8988T (cell line): ENCODE measurements at regions not wholly inside any gene's neighbourhood (a gene's known extent, or its start where the extent isn't known, plus 50 kb on each side); places are given as distances from the start of the nearest gene placed in this dataset.

Source experiments
- DNase-seq: peaks from one replicate; pipeline ENCODE4 v3.0.0; 2011

GRCh38 chr3:64464955-64465354 is 222.8 kb downstream of the ADAMTS9 start:
- no peak for DNase-seq

GRCh38 chr3:64463981-64464380 is 223.8 kb downstream of the ADAMTS9 start:
- no peak for DNase-seq

- no peak for DNase-seq
Observed at GRCh38 chr3:64462203-64462602, 225.6 kb downstream of the ADAMTS9 start.

GRCh38 chr3:64460877-64461276 is 226.9 kb downstream of the ADAMTS9 start:
- DNase-seq, result no peak

GRCh38 chr3:64460141-64460730 is 227.6 kb downstream of the ADAMTS9 start:
- no peak for DNase-seq

GRCh38 chr3:64459711-64460110 is 228.1 kb downstream of the ADAMTS9 start:
- no peak for DNase-seq

- no peak for DNase-seq
Observed at GRCh38 chr3:64457811-64458210, 230.0 kb downstream of the ADAMTS9 start.

GRCh38 chr3:64456674-64457073 is 231.1 kb downstream of the ADAMTS9 start:
- no peak for DNase-seq

GRCh38 chr3:64455351-64455750 is 230.1 kb upstream of the PRICKLE2 start:
- DNase-seq, result no peak

- DNase-seq, result no peak
Observed at GRCh38 chr3:64454768-64455167, 229.5 kb upstream of the PRICKLE2 start.

- no peak for DNase-seq
Observed at GRCh38 chr3:64454179-64454578, 228.9 kb upstream of the PRICKLE2 start.

- DNase-seq, result no peak
Observed at GRCh38 chr3:64451283-64452012, 226.2 kb upstream of the PRICKLE2 start.

- DNase-seq, result no peak
Observed at GRCh38 chr3:64450396-64450956, 225.2 kb upstream of the PRICKLE2 start.

- DNase-seq, result no peak
Observed at GRCh38 chr3:64449026-64449425, 223.8 kb upstream of the PRICKLE2 start.

GRCh38 chr3:64445944-64446300 is 220.7 kb upstream of the PRICKLE2 start:
- no peak for DNase-seq

- DNase-seq, result peak; percentile 79
Observed at GRCh38 chr3:64445109-64445943, 220.1 kb upstream of the PRICKLE2 start.

GRCh38 chr3:64444490-64445108 is 219.3 kb upstream of the PRICKLE2 start:
- peak; percentile 31 for DNase-seq

GRCh38 chr3:64443546-64444381 is 218.5 kb upstream of the PRICKLE2 start:
- DNase-seq, result no peak

- DNase-seq, result no peak
Observed at GRCh38 chr3:64441861-64442260, 216.6 kb upstream of the PRICKLE2 start.

GRCh38 chr3:64440498-64440897 is 215.2 kb upstream of the PRICKLE2 start:
- DNase-seq, result no peak

GRCh38 chr3:64438812-64439211 is 213.5 kb upstream of the PRICKLE2 start:
- no peak for DNase-seq

GRCh38 chr3:64438066-64438465 is 212.8 kb upstream of the PRICKLE2 start:
- no peak for DNase-seq
